ENCODE measurements at regions not wholly inside any gene's neighbourhood (a gene's known extent, or its start where the extent isn't known, plus 50 kb on each side); places are given as distances from the start of the nearest gene placed in this dataset.
"Not testable (repeated sequence)": the region's sequence is repeated elsewhere in the genome, so short reads cannot be mapped to it uniquely, and the experiment has no call there.

DNA sequence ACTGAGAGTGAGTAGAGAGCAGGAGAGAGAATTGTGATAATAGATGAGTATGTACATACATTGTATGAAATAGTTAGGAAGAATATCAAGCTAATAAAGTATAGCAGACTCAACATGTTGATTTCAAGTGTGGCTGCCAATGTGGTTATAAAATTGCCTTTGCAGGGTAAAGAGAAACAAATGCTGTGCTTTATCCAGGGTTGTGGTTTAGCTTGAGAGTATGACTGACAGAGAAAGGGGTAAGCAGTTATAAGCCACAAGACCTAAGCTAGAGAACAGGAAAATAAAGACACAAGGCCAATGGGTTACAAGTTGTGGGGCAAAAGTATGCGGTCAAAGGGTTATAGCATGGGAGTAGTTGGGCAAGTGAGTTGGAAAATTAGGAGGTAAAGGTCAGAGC, 1217.5 kb downstream of the DIAPH3 start:
- Histone ChIP-seq H3K27me3 (no peaks in the 10 kb centered on the region), H3K4me3 (ENCODE audit: low read depth, low read length) (no peak overlapping the region), H3K9me3 (no peaks in the 10 kb centered on the region), H3K4me1 (no peaks in the 10 kb centered on the region), H3K36me3 (no peaks in the 10 kb centered on the region)
- TF ChIP-seq, protein P1, sequence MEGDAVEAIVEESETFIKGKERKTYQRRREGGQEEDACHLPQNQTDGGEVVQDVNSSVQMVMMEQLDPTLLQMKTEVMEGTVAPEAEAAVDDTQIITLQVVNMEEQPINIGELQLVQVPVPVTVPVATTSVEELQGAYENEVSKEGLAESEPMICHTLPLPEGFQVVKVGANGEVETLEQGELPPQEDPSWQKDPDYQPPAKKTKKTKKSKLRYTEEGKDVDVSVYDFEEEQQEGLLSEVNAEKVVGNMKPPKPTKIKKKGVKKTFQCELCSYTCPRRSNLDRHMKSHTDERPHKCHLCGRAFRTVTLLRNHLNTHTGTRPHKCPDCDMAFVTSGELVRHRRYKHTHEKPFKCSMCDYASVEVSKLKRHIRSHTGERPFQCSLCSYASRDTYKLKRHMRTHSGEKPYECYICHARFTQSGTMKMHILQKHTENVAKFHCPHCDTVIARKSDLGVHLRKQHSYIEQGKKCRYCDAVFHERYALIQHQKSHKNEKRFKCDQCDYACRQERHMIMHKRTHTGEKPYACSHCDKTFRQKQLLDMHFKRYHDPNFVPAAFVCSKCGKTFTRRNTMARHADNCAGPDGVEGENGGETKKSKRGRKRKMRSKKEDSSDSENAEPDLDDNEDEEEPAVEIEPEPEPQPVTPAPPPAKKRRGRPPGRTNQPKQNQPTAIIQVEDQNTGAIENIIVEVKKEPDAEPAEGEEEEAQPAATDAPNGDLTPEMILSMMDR (IDR thresholded peaks at IDR 0.05; ENCODE audit: low read depth, low read length), result no peak
- no peak for DNase-seq

DNA sequence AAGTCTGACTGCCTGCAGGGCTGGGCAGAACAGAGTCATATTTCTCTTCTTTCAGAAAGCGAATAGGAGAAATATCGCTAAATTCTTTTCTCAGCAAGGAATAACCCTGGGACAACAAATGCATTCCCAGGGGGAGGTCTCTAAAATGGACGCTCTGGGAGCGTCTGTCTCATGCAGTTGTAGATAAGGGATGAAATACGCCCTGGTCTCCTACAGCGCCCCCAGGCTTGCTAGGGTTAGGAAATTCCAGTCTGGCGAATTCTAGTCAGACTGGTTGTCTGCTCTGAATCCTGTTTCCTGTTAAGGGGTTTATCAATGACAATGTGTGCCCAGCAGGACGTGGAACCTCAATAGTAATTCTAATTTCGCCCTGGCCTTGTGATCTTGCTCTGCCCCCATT, 1214.1 kb downstream of the DIAPH3 start:
- Histone ChIP-seq H3K4me1 (no peaks in the 10 kb centered on the region), H3K27me3 (no peaks in the 10 kb centered on the region), H3K4me3 (ENCODE audit: low read depth, low read length) (no peak overlapping the region), H3K9me3 (no peaks in the 10 kb centered on the region), H3K36me3 (no peaks in the 10 kb centered on the region)
- TF ChIP-seq, protein P1 (IDR thresholded peaks at IDR 0.05; ENCODE audit: low read depth, low read length), result no peak
- peak; percentile 13 for DNase-seq

DNA sequence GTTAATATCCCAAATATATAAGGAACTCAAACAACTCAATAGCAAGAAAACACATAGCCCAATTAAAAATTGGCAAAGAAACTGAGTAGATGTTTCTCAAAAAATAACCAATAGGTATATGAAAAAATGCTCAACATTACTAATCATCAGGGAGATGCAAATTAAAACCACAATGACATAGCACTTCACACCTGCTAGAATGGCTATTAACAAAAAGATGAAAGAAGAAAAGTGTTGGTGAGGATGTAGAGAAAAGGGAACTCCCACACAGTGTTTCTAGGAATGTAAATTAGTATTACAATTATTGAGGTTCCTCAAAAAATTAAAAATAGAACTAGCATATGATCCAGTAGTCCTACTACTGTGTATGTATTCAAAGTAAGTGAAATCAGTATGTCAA, 1212.8 kb downstream of the DIAPH3 start:
- H3K9me3 ChIP-seq, result no peaks in the 10 kb centered on the region
- no peak overlapping the region for H3K4me3 ChIP-seq (ENCODE audit: low read depth, low read length)
- TF ChIP-seq, protein P1 (IDR thresholded peaks at IDR 0.05; ENCODE audit: low read depth, low read length), result no peak

DNA sequence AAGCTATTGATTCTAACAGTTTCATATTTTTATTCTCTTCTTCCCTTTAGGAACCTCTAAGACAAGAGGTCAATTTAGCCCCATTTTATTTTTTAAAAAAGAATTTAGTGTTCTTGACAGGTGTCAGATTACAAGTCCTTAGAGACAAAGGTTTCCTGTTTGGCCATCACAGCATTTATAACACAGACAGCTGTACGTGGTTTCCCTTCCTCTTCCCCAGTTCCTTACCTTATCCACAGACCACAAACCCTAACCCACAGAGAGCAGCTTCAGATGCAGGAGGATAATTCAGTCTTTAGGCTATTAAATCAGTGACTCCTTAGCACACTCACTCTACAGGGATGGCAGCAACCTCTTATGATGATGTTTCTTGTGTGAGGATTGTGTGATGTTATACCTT, 1210.1 kb downstream of the DIAPH3 start:
- DNase-seq, result no peak
- no peaks in the 10 kb centered on the region for H3K4me1 ChIP-seq
- no peaks in the 10 kb centered on the region for H3K9me3 ChIP-seq
- H3K36me3 ChIP-seq, result no peaks in the 10 kb centered on the region
- H3K27me3 ChIP-seq, result no peaks in the 10 kb centered on the region
- TF ChIP-seq, protein P1 (IDR thresholded peaks at IDR 0.05; ENCODE audit: low read depth, low read length), result no peak
- H3K4me3 ChIP-seq (ENCODE audit: low read depth, low read length), result no peak overlapping the region

More for the DNA sequence above, 1212.8 kb downstream of the DIAPH3 start:
- no peak for DNase-seq
- no peaks in the 10 kb centered on the region for H3K36me3 ChIP-seq
- H3K4me1 ChIP-seq, result no peaks in the 10 kb centered on the region
- no peaks in the 10 kb centered on the region for H3K27me3 ChIP-seq

DNA sequence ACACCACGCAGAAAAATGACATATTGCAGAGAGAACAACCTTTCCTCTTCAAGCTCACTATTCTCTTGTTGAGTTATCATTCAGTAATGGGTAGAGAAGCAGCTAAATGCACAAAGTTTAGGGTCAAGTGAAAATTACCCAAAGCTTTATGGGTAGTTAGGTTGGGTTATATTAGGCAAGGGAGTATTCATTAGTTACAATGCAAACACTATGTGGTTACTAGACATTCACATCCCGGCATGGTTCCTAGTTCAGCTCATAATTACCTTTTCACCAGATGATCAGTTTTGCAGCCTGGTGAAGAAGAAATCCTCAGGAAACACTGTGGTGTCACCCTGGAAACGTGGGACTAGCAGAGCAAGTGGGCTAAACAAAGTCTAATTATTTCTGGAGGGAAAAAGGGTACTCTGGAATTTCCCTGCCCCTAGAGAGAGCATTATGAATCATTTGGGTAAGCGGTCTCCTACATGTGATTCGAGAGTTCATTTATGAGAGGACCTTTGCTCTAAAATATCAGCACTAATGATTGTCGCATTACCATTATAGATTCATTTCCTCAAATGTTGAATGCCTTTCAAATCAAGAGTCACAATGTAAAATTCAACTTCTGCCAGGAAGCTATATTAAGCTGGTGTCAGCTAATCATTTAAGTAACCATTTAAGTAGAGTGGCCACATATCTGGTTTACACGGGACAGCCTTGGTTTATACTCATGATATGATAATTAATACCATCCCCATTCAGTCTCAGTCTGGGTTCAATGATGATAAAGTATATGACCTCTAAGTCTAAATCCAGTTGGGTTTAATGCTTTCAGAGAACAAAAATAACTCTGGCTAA, 1208.0 kb downstream of the DIAPH3 start:
- Histone ChIP-seq H3K9me3 (no peaks in the 10 kb centered on the region), H3K4me3 (ENCODE audit: low read depth, low read length) (no peak overlapping the region), H3K27me3 (no peaks in the 10 kb centered on the region), H3K36me3 (no peaks in the 10 kb centered on the region), H3K4me1 (no peaks in the 10 kb centered on the region)
- TF ChIP-seq, protein P1 (IDR thresholded peaks at IDR 0.05; ENCODE audit: low read depth, low read length), result no peak
- DNase-seq, result no peak

DNA sequence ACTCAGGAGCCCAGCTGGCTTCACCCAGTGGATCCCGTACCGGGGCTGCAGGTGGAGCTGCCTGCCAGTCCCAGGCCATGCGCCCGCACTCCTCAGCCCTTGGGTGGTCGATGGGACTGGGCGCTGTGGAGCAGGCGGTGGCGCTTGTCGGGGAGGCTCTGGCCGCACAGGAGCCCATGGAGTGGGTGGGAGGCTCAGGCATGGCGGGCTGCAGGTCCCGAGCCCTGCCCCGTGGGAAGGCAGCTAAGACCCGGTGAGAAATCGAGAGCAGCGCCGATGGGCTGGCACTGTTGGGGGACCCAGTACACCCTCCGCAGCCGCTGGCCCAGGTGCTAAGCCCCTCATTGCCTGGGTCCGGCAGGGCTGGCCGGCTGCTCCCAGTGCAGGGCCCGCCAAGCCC, 1205.6 kb downstream of the DIAPH3 start:
- not testable (repeated sequence) for H3K4me1 ChIP-seq; H3K9me3 ChIP-seq; DNase-seq; H3K4me3 ChIP-seq (ENCODE audit: low read depth, low read length); H3K36me3 ChIP-seq; H3K27me3 ChIP-seq

Data from BE2C (cell line).